Mesenchymal stem cell (in vitro differentiated cells and primary cell): ENCODE measurements at regions not wholly inside any gene's neighbourhood (a gene's known extent, or its start where the extent isn't known, plus 50 kb on each side); places are given as distances from the start of the nearest gene placed in this dataset.

Source experiments
- DNase-seq: peaks from one replicate; pipeline ENCODE4 v3.0.0-alpha.2; 2013
- H2AFZ ChIP-seq: one replicate; pipeline ENCODE4 v1.6.1; 2013; ENCODE audit warnings: low read depth, mild to moderate bottlenecking, control low read depth, inconsistent platforms, low read length, moderate library complexity
- H2AK5ac ChIP-seq: 2 replicates; pipeline ENCODE4 v1.6.1; 2013; ENCODE audit warnings: low read length, moderate library complexity, mild to moderate bottlenecking, inconsistent platforms; ENCODE audit not compliant: severe bottlenecking
- H2BK120ac ChIP-seq: one replicate; pipeline ENCODE4 v1.6.1; 2013; ENCODE audit warnings: low read depth, mild to moderate bottlenecking, inconsistent platforms, low read length, moderate library complexity
- H2BK12ac ChIP-seq, 2 experiments: one replicate each; pipeline ENCODE4 v1.6.1; 2013; ENCODE audit warnings: inconsistent platforms in 2 of 2, low read length in 2 of 2, mild to moderate bottlenecking in 2 of 2, moderate library complexity in 2 of 2, control low read depth in 1 of 2
- H2BK15ac ChIP-seq: one replicate; pipeline ENCODE4 v1.6.1; 2013; ENCODE audit warnings: mild to moderate bottlenecking, low read depth, inconsistent platforms; ENCODE audit not compliant: poor library complexity, severe bottlenecking
- H2BK5ac ChIP-seq: 2 replicates; pipeline ENCODE4 v1.6.1; 2013; ENCODE audit warnings: low read depth, mild to moderate bottlenecking, low read length, control low read depth, inconsistent platforms; ENCODE audit not compliant: poor library complexity, severe bottlenecking
- H3K14ac ChIP-seq, 2 experiments: one replicate each; pipeline ENCODE4 v1.6.1; 2013; ENCODE audit warnings: inconsistent platforms in 2 of 2, low read length in 2 of 2, control low read depth in 1 of 2, mild to moderate bottlenecking in 1 of 2, moderate library complexity in 1 of 2
- H3K18ac ChIP-seq, 2 experiments: one replicate each; pipeline ENCODE4 v1.6.1; 2013; ENCODE audit warnings: inconsistent platforms in 2 of 2, low read length in 2 of 2, control low read depth in 1 of 2, low read depth in 1 of 2, mild to moderate bottlenecking in 1 of 2
- H3K23ac ChIP-seq, 2 experiments: one replicate each; pipeline ENCODE4 v1.6.1; 2013; ENCODE audit warnings: inconsistent platforms in 2 of 2, low read length in 2 of 2, mild to moderate bottlenecking in 2 of 2, moderate library complexity in 2 of 2, control low read depth in 1 of 2
- H3K27ac ChIP-seq: 2 replicates; pipeline ENCODE4 v1.5.1; 2013; ENCODE audit warnings: mild to moderate bottlenecking, moderate library complexity, low read length, control low read depth, inconsistent platforms; ENCODE audit not compliant: poor library complexity, severe bottlenecking
- H3K27me3 ChIP-seq, 2 experiments: 2 replicates each; pipeline versions ENCODE4 v1.6.1 to v1.7.0; 2013; ENCODE audit warnings: low read length in 2 of 2, mild to moderate bottlenecking in 2 of 2, moderate library complexity in 2 of 2, control low read depth in 1 of 2, inconsistent platforms in 1 of 2; ENCODE audit not compliant: control insufficient read depth in 1 of 2, insufficient read depth in 1 of 2
- H3K36me3 ChIP-seq, 2 experiments: 2 replicates each; pipeline versions ENCODE4 v1.6.1 to v1.7.0; 2013; ENCODE audit warnings: low read length in 2 of 2, control low read depth in 1 of 2, inconsistent platforms in 1 of 2, low read depth in 1 of 2, mild to moderate bottlenecking in 1 of 2; ENCODE audit not compliant: insufficient read depth in 2 of 2, control insufficient read depth in 1 of 2
- H3K4ac ChIP-seq, 2 experiments: one replicate each; pipeline ENCODE4 v1.6.1; 2013; ENCODE audit warnings: inconsistent platforms in 2 of 2, low read length in 2 of 2, mild to moderate bottlenecking in 2 of 2, moderate library complexity in 2 of 2, control low read depth in 1 of 2, low read depth in 1 of 2
- H3K4me1 ChIP-seq: 2 replicates; pipeline ENCODE4 v1.6.1; 2013; ENCODE audit warnings: low read depth, low read length, control low read depth; ENCODE audit not compliant: control insufficient read depth, insufficient read depth
- H3K4me2 ChIP-seq: 2 replicates; pipeline ENCODE4 v1.6.1; 2013; ENCODE audit warnings: low read length, mild to moderate bottlenecking, inconsistent platforms; ENCODE audit not compliant: poor library complexity, severe bottlenecking
- H3K4me3 ChIP-seq, 2 experiments: 2 replicates each; pipeline versions ENCODE4 v1.5.1 to v1.7.0; 2013; ENCODE audit warnings: low read length in 2 of 2, mild to moderate bottlenecking in 2 of 2, control low read depth in 1 of 2, low read depth in 1 of 2; ENCODE audit not compliant: insufficient read depth in 1 of 2
- H3K79me1 ChIP-seq: replicated peaks from 2 replicates; pipeline ENCODE4 v1.6.1; 2013; ENCODE audit warnings: mild to moderate bottlenecking, control low read depth, low read length, inconsistent platforms; ENCODE audit not compliant: poor library complexity, severe bottlenecking
- H3K9ac ChIP-seq: 2 replicates; pipeline ENCODE4 v1.7.0; 2013; ENCODE audit warnings: mild to moderate bottlenecking, low read length, moderate library complexity
- H3K9me3 ChIP-seq: 2 replicates; pipeline ENCODE4 v1.7.0; 2013; ENCODE audit warnings: mild to moderate bottlenecking, low read length; ENCODE audit not compliant: control insufficient read depth
- H4K8ac ChIP-seq: one replicate; pipeline ENCODE4 v1.6.1; 2013; ENCODE audit warnings: inconsistent platforms, mild to moderate bottlenecking, low read length, moderate library complexity
- H4K91ac ChIP-seq: one replicate; pipeline ENCODE4 v1.6.1; 2013; ENCODE audit warnings: mild to moderate bottlenecking, low read length, inconsistent platforms
- WGBS: methylation state at CpG from one replicate; pipeline ENCODE4 v1.1.7; 2013; ENCODE audit warnings: mixed read lengths; 5-methylcytosine and 5-hydroxymethylcytosine counted together

DNA sequence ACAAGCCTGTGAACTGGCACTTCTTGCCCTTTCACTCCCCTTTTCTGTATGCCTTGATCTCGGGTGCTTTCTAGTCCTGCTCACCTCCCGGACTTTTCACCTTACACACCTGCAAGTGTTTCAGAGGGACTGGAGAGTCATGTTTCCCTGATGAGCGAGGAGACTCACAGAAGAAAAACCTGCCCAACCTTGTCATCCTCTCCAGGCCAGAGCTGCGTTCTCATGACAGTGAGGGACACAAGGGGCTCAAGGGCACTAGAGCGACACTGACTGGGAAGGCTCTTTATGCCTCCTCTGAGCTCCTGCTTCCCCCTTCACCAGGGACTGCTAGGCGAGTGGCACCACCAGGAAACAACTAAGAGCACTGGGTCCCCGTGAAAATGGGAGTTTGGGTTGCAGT, 376.9 kb upstream of the RPS23 start:
- no peak for DNase-seq
- Histone ChIP-seq H4K91ac (no peak overlapping the region), H4K8ac (no peak overlapping the region), H3K27ac (no peak overlapping the region), H3K4me1 (no peaks in the 10 kb centered on the region), H3K23ac (no peak overlapping the region), H2BK12ac (no peak overlapping the region), H3K9ac (no peak overlapping the region), H3K14ac (no peak overlapping the region), H3K9me3 (no peaks in the 10 kb centered on the region), H3K18ac (peak overlapping the region in 1 of 2 experiments; percentile 28), H3K4ac (no peak overlapping the region), H3K4me3 (no peak overlapping the region), H3K4me2 (no peak overlapping the region), H2AK5ac (no peak overlapping the region), H2BK120ac (no peak overlapping the region), H2BK5ac (no peak overlapping the region), H3K79me1 (no peaks in the 10 kb centered on the region), H3K36me3 (no peaks in the 10 kb centered on the region), H3K27me3 (no peaks in the 10 kb centered on the region), H2AFZ (no peak overlapping the region), H2BK15ac (no peak overlapping the region)
- 82% methylated on average over 7 of the region's 7 CpGs for WGBS

DNA sequence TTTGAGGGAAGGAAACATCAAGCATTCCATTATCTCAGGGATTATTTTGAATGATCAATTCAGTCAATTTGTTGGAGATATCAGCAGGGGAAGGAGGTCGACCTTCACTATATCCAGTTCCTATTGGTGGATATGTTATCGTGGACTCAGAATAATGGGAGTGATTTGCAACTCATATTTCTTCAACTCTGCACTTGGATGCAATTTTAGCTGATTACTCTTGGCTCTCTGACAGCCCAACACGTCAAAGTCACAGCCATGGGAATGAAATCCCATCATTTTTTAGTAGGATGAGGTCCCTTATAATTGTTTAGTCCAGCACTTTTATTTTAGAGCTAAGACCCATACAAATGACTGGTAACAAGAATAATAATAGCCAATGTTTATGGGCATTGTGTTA, 371.8 kb upstream of the RPS23 start:
- H3K23ac ChIP-seq: no peak overlapping the region
- H4K91ac ChIP-seq: no peak overlapping the region
- H3K4me2 ChIP-seq: no peak overlapping the region
- no peak overlapping the region for H3K9ac ChIP-seq
- no peak overlapping the region for H2BK5ac ChIP-seq
- H3K14ac ChIP-seq: no peak overlapping the region
- H3K79me1 ChIP-seq: no peaks in the 10 kb centered on the region
- H3K27ac ChIP-seq: no peak overlapping the region
- no peaks in the 10 kb centered on the region for H3K9me3 ChIP-seq
- no peaks in the 10 kb centered on the region for H3K36me3 ChIP-seq
- H4K8ac ChIP-seq: no peak overlapping the region
- H3K4ac ChIP-seq: no peak overlapping the region
- H2AK5ac ChIP-seq: no peak overlapping the region
- no peaks in the 10 kb centered on the region for H3K4me1 ChIP-seq
- 79% methylated on average over 2 of the region's 3 CpGs for WGBS
- H2BK12ac ChIP-seq: no peak overlapping the region
- no peak overlapping the region for H2AFZ ChIP-seq
- DNase-seq: no peak
- no peak overlapping the region for H3K4me3 ChIP-seq
- no peak overlapping the region for H2BK120ac ChIP-seq
- no peak overlapping the region for H2BK15ac ChIP-seq
- no peak overlapping the region for H3K18ac ChIP-seq
- no peaks in the 10 kb centered on the region for H3K27me3 ChIP-seq

DNA sequence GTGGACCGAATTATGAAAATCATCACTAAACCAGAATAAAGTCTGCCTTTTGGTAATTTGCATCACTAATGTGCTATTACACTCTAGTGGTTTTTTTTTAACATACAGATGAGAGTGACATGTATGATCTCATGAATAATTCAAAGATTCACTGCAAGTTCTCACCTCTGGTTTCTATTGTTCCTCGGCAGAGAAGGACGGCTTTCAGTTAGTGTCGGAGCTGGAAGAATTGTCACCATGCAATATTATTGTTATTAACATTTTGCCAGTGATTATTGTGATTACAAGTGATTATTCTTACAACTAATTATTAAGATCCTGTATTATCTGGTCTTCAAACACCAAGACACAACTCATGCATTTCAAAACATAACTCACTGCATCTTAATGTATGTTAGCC, 366.6 kb upstream of the RPS23 start:
- Histone ChIP-seq H2AK5ac (no peak overlapping the region), H4K91ac (no peak overlapping the region), H3K9ac (no peak overlapping the region), H2BK15ac (no peak overlapping the region), H3K4me3 (no peak overlapping the region), H3K27ac (no peak overlapping the region), H3K23ac (no peak overlapping the region), H3K79me1 (no peaks in the 10 kb centered on the region), H2BK5ac (no peak overlapping the region), H3K14ac (no peak overlapping the region), H3K9me3 (no peaks in the 10 kb centered on the region), H2AFZ (no peak overlapping the region), H2BK12ac (no peak overlapping the region), H3K4ac (no peak overlapping the region), H3K4me1 (no peaks in the 10 kb centered on the region), H4K8ac (no peak overlapping the region), H3K27me3 (no peaks in the 10 kb centered on the region), H2BK120ac (no peak overlapping the region), H3K4me2 (no peak overlapping the region), H3K36me3 (no peaks in the 10 kb centered on the region), H3K18ac (no peak overlapping the region)
- DNase-seq: no peak
- no CpG with 5 or more reads among the region's 4 CpGs for WGBS

DNA sequence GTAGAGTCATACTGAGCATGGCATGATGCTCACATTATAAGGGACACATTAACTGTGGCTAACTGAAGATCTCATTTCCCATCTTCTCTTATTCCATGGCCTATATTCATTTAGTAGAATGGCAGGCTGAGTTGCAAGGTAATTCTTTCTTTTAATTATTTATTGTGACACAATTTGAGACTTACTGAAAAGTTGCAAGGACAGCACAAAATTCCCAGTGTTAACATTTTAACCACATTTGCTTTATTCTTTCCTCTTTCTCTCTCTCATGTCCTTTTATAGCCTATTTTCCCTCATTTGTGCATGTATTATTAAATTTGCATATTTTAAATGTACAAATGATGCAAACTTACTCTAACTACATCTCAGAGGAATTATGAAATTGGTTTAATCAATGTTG, 366.1 kb upstream of the RPS23 start:
- no peak overlapping the region for H3K4me3 ChIP-seq
- no peaks in the 10 kb centered on the region for H3K36me3 ChIP-seq
- no peak overlapping the region for H2BK5ac ChIP-seq
- no peak overlapping the region for H2AFZ ChIP-seq
- H2BK15ac ChIP-seq: no peak overlapping the region
- H3K23ac ChIP-seq: no peak overlapping the region
- H3K79me1 ChIP-seq: no peaks in the 10 kb centered on the region
- H4K8ac ChIP-seq: no peak overlapping the region
- H2AK5ac ChIP-seq: no peak overlapping the region
- H3K27me3 ChIP-seq: no peaks in the 10 kb centered on the region
- H3K4me1 ChIP-seq: no peaks in the 10 kb centered on the region
- H3K9me3 ChIP-seq: no peaks in the 10 kb centered on the region
- H2BK120ac ChIP-seq: no peak overlapping the region
- no peak overlapping the region for H3K4ac ChIP-seq
- no peak overlapping the region for H3K9ac ChIP-seq
- H3K14ac ChIP-seq: no peak overlapping the region
- no peak overlapping the region for H4K91ac ChIP-seq
- H3K4me2 ChIP-seq: no peak overlapping the region
- no peak overlapping the region for H3K27ac ChIP-seq
- no peak for DNase-seq
- H2BK12ac ChIP-seq: no peak overlapping the region
- H3K18ac ChIP-seq: no peak overlapping the region
